Liver (tissue), 8 donors: ENCODE measurements at regions not wholly inside any gene's neighbourhood (a gene's known extent, or its start where the extent isn't known, plus 50 kb on each side); places are given as distances from the start of the nearest gene placed in this dataset.

Experiments
- DNase-seq: peaks from one replicate; pipeline ENCODE4 v3.0.0-alpha.2; 2017; ENCODE audit warnings: low spot score
- H3K27ac ChIP-seq, 2 donors: one replicate each; pipeline ENCODE4 v1.7.0; 2013; ENCODE audit warnings: inconsistent platforms in 2 of 2, low read length in 2 of 2, control low read depth in 1 of 2, low read depth in 1 of 2, mild to moderate bottlenecking in 1 of 2
- H3K27me3 ChIP-seq, 4 donors: one replicate each; pipeline versions ENCODE4 v1.6.1 to v1.7.0; 2013; ENCODE audit warnings: low read length in 3 of 4, inconsistent platforms in 1 of 4, mild to moderate bottlenecking in 1 of 4, moderate library complexity in 1 of 4; ENCODE audit not compliant: control insufficient read depth in 4 of 4, insufficient read depth in 4 of 4
- H3K36me3 ChIP-seq, 4 donors: one replicate each; pipeline versions ENCODE4 v1.6.1 to v1.7.0; 2013; ENCODE audit warnings: low read length in 3 of 4, mild to moderate bottlenecking in 3 of 4, low read depth in 1 of 4, moderate library complexity in 1 of 4; ENCODE audit not compliant: control insufficient read depth in 4 of 4, insufficient read depth in 3 of 4
- H3K4me1 ChIP-seq, 4 donors: one replicate each; pipeline versions ENCODE4 v1.6.1 to v1.7.0; 2013; ENCODE audit warnings: low read length in 3 of 4, mild to moderate bottlenecking in 3 of 4, moderate library complexity in 1 of 4; ENCODE audit not compliant: control insufficient read depth in 4 of 4, insufficient read depth in 4 of 4
- H3K4me3 ChIP-seq, 3 donors: one replicate each; pipeline versions ENCODE4 v1.6.1 to v1.7.0; 2013; ENCODE audit warnings: low read length in 3 of 3, control low read depth in 1 of 3, low read depth in 1 of 3, mild to moderate bottlenecking in 1 of 3
- H3K9ac ChIP-seq, 2 donors: one replicate each; pipeline ENCODE4 v1.7.0; 2013; ENCODE audit warnings: low read length in 2 of 2, mild to moderate bottlenecking in 2 of 2, moderate library complexity in 2 of 2, control low read depth in 1 of 2, low read depth in 1 of 2
- H3K9me3 ChIP-seq, 4 donors: one replicate each; pipeline versions ENCODE4 v1.6.1 to v1.7.0; 2013; ENCODE audit warnings: low read length in 3 of 4; ENCODE audit not compliant: control insufficient read depth in 4 of 4
- EGR1 ChIP-seq, 2 donors: IDR thresholded peaks; 2 replicates each; pipeline ENCODE4 v1.6.1; 2016 to 2018; ENCODE audit warnings: antibody characterized with exemption in 2 of 2, low read depth in 2 of 2
- FOXA2 ChIP-seq: IDR thresholded peaks from 2 replicates; pipeline ENCODE4 v1.6.1; 2016; ENCODE audit warnings: antibody characterized with exemption
- GABPA ChIP-seq, 2 donors: IDR thresholded peaks in 1 of 2; conservative IDR thresholded peaks in 1 of 2; 2 replicates each; pipeline ENCODE4 v1.6.1; 2016; ENCODE audit warnings: antibody characterized with exemption in 2 of 2, mild to moderate bottlenecking in 1 of 2, moderate library complexity in 1 of 2
- HNF4A ChIP-seq, 2 donors: conservative IDR thresholded peaks; 2 replicates each; pipeline ENCODE4 v1.6.1; 2016; ENCODE audit warnings: antibody characterized with exemption in 2 of 2, mild to moderate bottlenecking in 2 of 2
- HNF4G ChIP-seq: IDR thresholded peaks from 2 replicates; pipeline ENCODE4 v1.6.1; 2016; ENCODE audit warnings: antibody characterized with exemption
- JUND ChIP-seq, 2 donors: IDR thresholded peaks; 2 replicates each; pipeline ENCODE4 v1.6.1; 2016; ENCODE audit warnings: antibody characterized with exemption in 2 of 2
- MAX ChIP-seq: IDR thresholded peaks from 2 replicates; pipeline ENCODE4 v1.6.1; 2016; ENCODE audit warnings: antibody characterized with exemption
- NR2F2 ChIP-seq: IDR thresholded peaks from 2 replicates; pipeline ENCODE4 v1.6.1; 2016; ENCODE audit warnings: antibody characterized with exemption
- RAD21 ChIP-seq, 2 donors: IDR thresholded peaks; 2 replicates each; pipeline ENCODE4 v1.6.1; 2016; ENCODE audit warnings: antibody characterized with exemption in 2 of 2, mild to moderate bottlenecking in 2 of 2
- RXRA ChIP-seq, 2 donors: IDR thresholded peaks; 2 replicates each; pipeline ENCODE4 v1.6.1; 2017 to 2018; ENCODE audit warnings: antibody characterized with exemption in 2 of 2, mild to moderate bottlenecking in 1 of 2
- TAF1 ChIP-seq: conservative IDR thresholded peaks from 2 replicates; pipeline ENCODE4 v1.6.1; 2016; ENCODE audit warnings: antibody characterized with exemption, mild to moderate bottlenecking
- YY1 ChIP-seq: IDR thresholded peaks from 2 replicates; pipeline ENCODE4 v1.6.1; 2016; ENCODE audit warnings: antibody characterized with exemption, mild to moderate bottlenecking
- WGBS: extraction: QIAGEN DNeasy Blood & Tissue Kit; methylation state at CpG from one replicate; pipeline ENCODE4 v1.1.7; 2013; 5-methylcytosine and 5-hydroxymethylcytosine counted together
- TF ChIP-seq, protein P1 (sequence below): fragments of 150-350 bp; IDR thresholded peaks from 2 replicates; pipeline ENCODE4 v1.5.1; 2017; ENCODE audit warnings: improper control_type of control experiment, low read depth, low read length; ENCODE audit not compliant: missing input control
- TF ChIP-seq, protein P2 (sequence below): IDR thresholded peaks from 2 replicates; pipeline ENCODE4 v1.6.1; 2016; ENCODE audit warnings: antibody characterized with exemption, mild to moderate bottlenecking
- donor health status: healthy.
- donor health status: healthy.
- donor health status: healthy.
- donor health status: healthy.
- donor health status: healthy.

- no peaks in the 10 kb centered on the region for H3K27me3 ChIP-seq
- 71% methylated on average over 7 of the region's 7 CpGs for WGBS
- no peak overlapping the region for H3K27ac ChIP-seq
- H3K9ac ChIP-seq: no peak overlapping the region
- H3K9me3 ChIP-seq: no peaks in the 10 kb centered on the region
- TF ChIP-seq, protein P1, sequence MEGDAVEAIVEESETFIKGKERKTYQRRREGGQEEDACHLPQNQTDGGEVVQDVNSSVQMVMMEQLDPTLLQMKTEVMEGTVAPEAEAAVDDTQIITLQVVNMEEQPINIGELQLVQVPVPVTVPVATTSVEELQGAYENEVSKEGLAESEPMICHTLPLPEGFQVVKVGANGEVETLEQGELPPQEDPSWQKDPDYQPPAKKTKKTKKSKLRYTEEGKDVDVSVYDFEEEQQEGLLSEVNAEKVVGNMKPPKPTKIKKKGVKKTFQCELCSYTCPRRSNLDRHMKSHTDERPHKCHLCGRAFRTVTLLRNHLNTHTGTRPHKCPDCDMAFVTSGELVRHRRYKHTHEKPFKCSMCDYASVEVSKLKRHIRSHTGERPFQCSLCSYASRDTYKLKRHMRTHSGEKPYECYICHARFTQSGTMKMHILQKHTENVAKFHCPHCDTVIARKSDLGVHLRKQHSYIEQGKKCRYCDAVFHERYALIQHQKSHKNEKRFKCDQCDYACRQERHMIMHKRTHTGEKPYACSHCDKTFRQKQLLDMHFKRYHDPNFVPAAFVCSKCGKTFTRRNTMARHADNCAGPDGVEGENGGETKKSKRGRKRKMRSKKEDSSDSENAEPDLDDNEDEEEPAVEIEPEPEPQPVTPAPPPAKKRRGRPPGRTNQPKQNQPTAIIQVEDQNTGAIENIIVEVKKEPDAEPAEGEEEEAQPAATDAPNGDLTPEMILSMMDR: no peak
- TF ChIP-seq HNF4A (conservative IDR thresholded peaks at IDR 0.05) (no peak), EGR1 (IDR thresholded peaks at IDR 0.05; ENCODE audit: low read depth in 2 of 2) (no peak), JUND (IDR thresholded peaks at IDR 0.05) (no peak), MAX (no peak), RXRA (IDR thresholded peaks at IDR 0.05) (no peak), GABPA (IDR thresholded peaks at IDR 0.05 in 1 of 2, conservative IDR thresholded peaks at IDR 0.05 in 1 of 2) (no peak)
- TF ChIP-seq, protein P2, sequence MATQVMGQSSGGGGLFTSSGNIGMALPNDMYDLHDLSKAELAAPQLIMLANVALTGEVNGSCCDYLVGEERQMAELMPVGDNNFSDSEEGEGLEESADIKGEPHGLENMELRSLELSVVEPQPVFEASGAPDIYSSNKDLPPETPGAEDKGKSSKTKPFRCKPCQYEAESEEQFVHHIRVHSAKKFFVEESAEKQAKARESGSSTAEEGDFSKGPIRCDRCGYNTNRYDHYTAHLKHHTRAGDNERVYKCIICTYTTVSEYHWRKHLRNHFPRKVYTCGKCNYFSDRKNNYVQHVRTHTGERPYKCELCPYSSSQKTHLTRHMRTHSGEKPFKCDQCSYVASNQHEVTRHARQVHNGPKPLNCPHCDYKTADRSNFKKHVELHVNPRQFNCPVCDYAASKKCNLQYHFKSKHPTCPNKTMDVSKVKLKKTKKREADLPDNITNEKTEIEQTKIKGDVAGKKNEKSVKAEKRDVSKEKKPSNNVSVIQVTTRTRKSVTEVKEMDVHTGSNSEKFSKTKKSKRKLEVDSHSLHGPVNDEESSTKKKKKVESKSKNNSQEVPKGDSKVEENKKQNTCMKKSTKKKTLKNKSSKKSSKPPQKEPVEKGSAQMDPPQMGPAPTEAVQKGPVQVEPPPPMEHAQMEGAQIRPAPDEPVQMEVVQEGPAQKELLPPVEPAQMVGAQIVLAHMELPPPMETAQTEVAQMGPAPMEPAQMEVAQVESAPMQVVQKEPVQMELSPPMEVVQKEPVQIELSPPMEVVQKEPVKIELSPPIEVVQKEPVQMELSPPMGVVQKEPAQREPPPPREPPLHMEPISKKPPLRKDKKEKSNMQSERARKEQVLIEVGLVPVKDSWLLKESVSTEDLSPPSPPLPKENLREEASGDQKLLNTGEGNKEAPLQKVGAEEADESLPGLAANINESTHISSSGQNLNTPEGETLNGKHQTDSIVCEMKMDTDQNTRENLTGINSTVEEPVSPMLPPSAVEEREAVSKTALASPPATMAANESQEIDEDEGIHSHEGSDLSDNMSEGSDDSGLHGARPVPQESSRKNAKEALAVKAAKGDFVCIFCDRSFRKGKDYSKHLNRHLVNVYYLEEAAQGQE: no peak
- H3K4me3 ChIP-seq: no peak overlapping the region
- no peak for DNase-seq
- H3K36me3 ChIP-seq: no peaks in the 10 kb centered on the region
- H3K4me1 ChIP-seq: no peaks in the 10 kb centered on the region
Measured at GRCh38 chr6:164023535-164023934, 609.0 kb downstream of the QKI start.

DNA sequence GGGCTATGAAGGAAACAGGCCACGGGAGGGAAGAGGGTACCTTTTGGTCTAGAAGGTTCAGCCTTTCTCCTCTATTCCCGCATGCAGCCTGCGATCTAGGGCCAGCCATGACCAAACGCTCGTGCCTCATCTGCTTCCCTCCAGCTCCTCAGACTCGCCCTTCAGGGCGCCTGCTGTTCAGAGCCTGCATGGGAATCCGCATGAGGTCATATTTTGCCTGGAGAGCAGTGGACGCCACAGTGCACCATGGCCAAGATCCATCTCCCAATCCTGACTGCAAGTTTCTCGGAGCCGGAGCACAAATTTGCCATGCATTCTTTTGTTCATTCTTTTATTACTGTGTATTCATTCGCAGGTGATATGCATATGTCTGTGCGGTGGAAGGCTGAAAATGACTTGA, 608.1 kb downstream of the QKI start:
- Histone ChIP-seq H3K9me3 (no peaks in the 10 kb centered on the region), H3K4me3 (no peak overlapping the region), H3K27me3 (no peaks in the 10 kb centered on the region), H3K27ac (no peak overlapping the region), H3K9ac (no peak overlapping the region), H3K36me3 (no peaks in the 10 kb centered on the region), H3K4me1 (no peaks in the 10 kb centered on the region)
- WGBS: 84% methylated on average over 13 of the region's 13 CpGs
- TF ChIP-seq TAF1 (no peak), FOXA2 (no peak), JUND (IDR thresholded peaks at IDR 0.05) (no peak), HNF4G (no peak), EGR1 (IDR thresholded peaks at IDR 0.05; ENCODE audit: low read depth in 2 of 2) (no peak), NR2F2 (no peak), RAD21 (IDR thresholded peaks at IDR 0.05) (no peak), RXRA (IDR thresholded peaks at IDR 0.05) (no peak), MAX (no peak), YY1 (no peak)
- TF ChIP-seq, protein P1: no peak
- no peak for DNase-seq
